ENCODE measurements at regions not wholly inside any gene's neighbourhood (a gene's known extent, or its start where the extent isn't known, plus 50 kb on each side); places are given as distances from the start of the nearest gene placed in this dataset.

DNA sequence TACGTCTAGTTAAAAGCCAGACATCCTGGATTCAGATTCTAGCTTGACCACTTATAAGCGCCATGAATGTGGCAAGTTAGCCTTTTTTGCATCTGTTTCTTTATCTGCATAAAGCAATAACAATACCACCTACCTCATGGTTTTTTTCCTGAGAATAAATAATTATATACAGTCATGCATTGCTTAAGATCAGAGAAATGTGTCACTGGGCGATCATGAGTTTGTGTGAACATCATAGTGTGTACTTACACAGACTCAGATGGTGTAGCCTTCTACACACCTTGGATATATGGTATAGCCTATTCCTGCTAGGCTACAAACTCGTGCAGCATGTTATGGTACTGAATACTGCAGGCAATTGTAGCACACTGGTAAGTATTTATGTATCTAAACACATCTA is 84.7 kb upstream of the PELI1 start:
- Histone ChIP-seq H3K4me2 (replicated peaks; ENCODE audit: extremely low read depth, low read length, poor library complexity, severe bottlenecking) (peak overlapping the region; percentile 72), H3K9me3 (replicated peaks in 1 of 2; ENCODE audit: control insufficient read depth in 1 of 2, insufficient read depth in 1 of 2, low read length in 2 of 2) (no peaks in the 10 kb centered on the region), H3K27ac (ENCODE audit: low read depth in 1 of 2, low read length in 2 of 2) (peak overlapping the region in 1 of 2 donors; percentile 87), H4K20me1 (ENCODE audit: insufficient read depth, low read length) (no peaks in the 10 kb centered on the region), H2AFZ (ENCODE audit: insufficient read depth, low read depth, low read length, poor library complexity, severe bottlenecking) (peak overlapping the region; percentile 87), H3K4me3 (replicated peaks in 1 of 3; ENCODE audit: low read depth in 2 of 3, low read length in 3 of 3) (peak overlapping the region in 2 of 3 experiments; percentile 75 to 80), H3K79me2 (ENCODE audit: insufficient read depth, low read length) (no peaks in the 10 kb centered on the region), H3K27me3 (ENCODE audit: control insufficient read depth in 2 of 2, insufficient read depth in 2 of 2, low read length in 2 of 2) (no peaks in the 10 kb centered on the region), H3K9ac (ENCODE audit: insufficient read depth, low read length, poor library complexity, severe bottlenecking) (peak overlapping the region; percentile 66), H3K36me3 (replicated peaks in 1 of 2; ENCODE audit: control insufficient read depth in 1 of 2, insufficient read depth in 2 of 2, low read length in 2 of 2) (no peaks in the 10 kb centered on the region), H3K4me1 (ENCODE audit: control insufficient read depth in 1 of 2, insufficient read depth in 2 of 2, low read length in 2 of 2) (peaks cover 17 to 29% of the 10 kb centered on the region in 2 donors)
- Mint-ChIP-seq H3K4me1 (peaks cover 32% of the 10 kb centered on the region), H3K9me3 (peaks cover 0 to 1% (median 0%) of the 10 kb centered on the region in 7 donors), H3K27ac (peak overlapping the region; percentile 93 to 99 (median 97)), H3K36me3 (peaks cover 4 to 7% of the 10 kb centered on the region in 2 donors), H3K27me3 (ENCODE audit: low read depth in 3 of 3) (peaks cover 0 to 2% (median 0%) of the 10 kb centered on the region in 3 donors), H3K4me3 (peak overlapping the region in 1 of 2 donors; percentile 98)
- TF ChIP-seq, protein P1, sequence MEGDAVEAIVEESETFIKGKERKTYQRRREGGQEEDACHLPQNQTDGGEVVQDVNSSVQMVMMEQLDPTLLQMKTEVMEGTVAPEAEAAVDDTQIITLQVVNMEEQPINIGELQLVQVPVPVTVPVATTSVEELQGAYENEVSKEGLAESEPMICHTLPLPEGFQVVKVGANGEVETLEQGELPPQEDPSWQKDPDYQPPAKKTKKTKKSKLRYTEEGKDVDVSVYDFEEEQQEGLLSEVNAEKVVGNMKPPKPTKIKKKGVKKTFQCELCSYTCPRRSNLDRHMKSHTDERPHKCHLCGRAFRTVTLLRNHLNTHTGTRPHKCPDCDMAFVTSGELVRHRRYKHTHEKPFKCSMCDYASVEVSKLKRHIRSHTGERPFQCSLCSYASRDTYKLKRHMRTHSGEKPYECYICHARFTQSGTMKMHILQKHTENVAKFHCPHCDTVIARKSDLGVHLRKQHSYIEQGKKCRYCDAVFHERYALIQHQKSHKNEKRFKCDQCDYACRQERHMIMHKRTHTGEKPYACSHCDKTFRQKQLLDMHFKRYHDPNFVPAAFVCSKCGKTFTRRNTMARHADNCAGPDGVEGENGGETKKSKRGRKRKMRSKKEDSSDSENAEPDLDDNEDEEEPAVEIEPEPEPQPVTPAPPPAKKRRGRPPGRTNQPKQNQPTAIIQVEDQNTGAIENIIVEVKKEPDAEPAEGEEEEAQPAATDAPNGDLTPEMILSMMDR (IDR thresholded peaks at IDR 0.05): no peak
- WGBS (ENCODE audit: insufficient coverage): 67% methylated on average over 1 of the region's 4 CpGs
- DNase-seq: peak in 2 of 3 donors; percentile 29 to 41
- intact Hi-C loops (cut with micrococcal nuclease): loop anchor here (5.0 to 10.0 kb wide), 2 partner anchors 43 to 56 kb away; no protein-coding TSS in a partner anchor

DNA sequence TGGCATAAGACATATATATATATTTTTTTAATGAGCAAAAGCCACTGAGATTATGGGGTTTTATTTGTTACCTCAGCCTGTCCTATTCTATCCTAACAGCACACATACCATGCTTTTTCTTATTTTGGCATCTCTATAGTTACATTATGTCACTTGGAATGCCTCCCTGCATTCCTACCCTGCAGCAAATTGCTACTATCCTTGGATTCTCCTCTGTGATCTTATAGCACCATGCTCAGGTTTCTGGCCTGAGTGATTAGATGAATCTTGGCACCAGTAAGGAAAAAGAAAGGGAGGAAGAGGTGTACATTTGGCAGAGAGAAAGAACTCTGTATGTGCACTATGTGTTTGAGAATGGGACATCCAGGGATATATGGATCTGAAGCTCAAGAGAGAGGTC is 86.3 kb upstream of the PELI1 start:
- Histone ChIP-seq H3K9me3 (replicated peaks in 1 of 2; ENCODE audit: control insufficient read depth in 1 of 2, insufficient read depth in 1 of 2, low read length in 2 of 2) (no peaks in the 10 kb centered on the region), H3K4me3 (replicated peaks in 1 of 3; ENCODE audit: low read depth in 2 of 3, low read length in 3 of 3) (no peak overlapping the region), H4K20me1 (ENCODE audit: insufficient read depth, low read length) (no peaks in the 10 kb centered on the region), H2AFZ (ENCODE audit: insufficient read depth, low read depth, low read length, poor library complexity, severe bottlenecking) (no peak overlapping the region), H3K4me2 (replicated peaks; ENCODE audit: extremely low read depth, low read length, poor library complexity, severe bottlenecking) (no peak overlapping the region), H3K27ac (ENCODE audit: low read depth in 1 of 2, low read length in 2 of 2) (no peak overlapping the region), H3K79me2 (ENCODE audit: insufficient read depth, low read length) (no peaks in the 10 kb centered on the region), H3K36me3 (replicated peaks in 1 of 2; ENCODE audit: control insufficient read depth in 1 of 2, insufficient read depth in 2 of 2, low read length in 2 of 2) (no peaks in the 10 kb centered on the region), H3K9ac (ENCODE audit: insufficient read depth, low read length, poor library complexity, severe bottlenecking) (no peak overlapping the region), H3K27me3 (ENCODE audit: control insufficient read depth in 2 of 2, insufficient read depth in 2 of 2, low read length in 2 of 2) (no peaks in the 10 kb centered on the region), H3K4me1 (ENCODE audit: control insufficient read depth in 1 of 2, insufficient read depth in 2 of 2, low read length in 2 of 2) (peaks cover 12 to 24% of the 10 kb centered on the region in 2 donors)
- H3K27me3 Mint-ChIP-seq (ENCODE audit: low read depth in 3 of 3): peaks cover 0 to 2% (median 0%) of the 10 kb centered on the region in 3 donors
- H3K4me1 Mint-ChIP-seq: peaks cover 28% of the 10 kb centered on the region
- H3K27ac Mint-ChIP-seq: no peak overlapping the region
- peaks cover 4 to 10% of the 10 kb centered on the region in 2 donors for H3K36me3 Mint-ChIP-seq
- TF ChIP-seq, protein P1 (IDR thresholded peaks at IDR 0.05): no peak
- H3K4me3 Mint-ChIP-seq: no peak overlapping the region
- intact Hi-C loops (cut with micrococcal nuclease): no loop called here
- DNase-seq: no peak
- peaks cover 0 to 1% (median 0%) of the 10 kb centered on the region in 7 donors for H3K9me3 Mint-ChIP-seq
